GM19035 (cell line): ENCODE measurements at regions not wholly inside any gene's neighbourhood (a gene's known extent, or its start where the extent isn't known, plus 50 kb on each side); places are given as distances from the start of the nearest gene placed in this dataset.

Experiments used
- ATAC-seq: cut with Tn5 transposase; IDR thresholded peaks from one replicate; pipeline ENCODE4 v1.9.1; 2021; ENCODE audit not compliant: unreplicated experiment

- ATAC-seq = no peak
Measured at GRCh38 chr2:188119112-188119838, 172.4 kb upstream of the GULP1 start.

- ATAC-seq = no peak
Measured at GRCh38 chr2:188122985-188123384, 168.7 kb upstream of the GULP1 start.

DNA sequence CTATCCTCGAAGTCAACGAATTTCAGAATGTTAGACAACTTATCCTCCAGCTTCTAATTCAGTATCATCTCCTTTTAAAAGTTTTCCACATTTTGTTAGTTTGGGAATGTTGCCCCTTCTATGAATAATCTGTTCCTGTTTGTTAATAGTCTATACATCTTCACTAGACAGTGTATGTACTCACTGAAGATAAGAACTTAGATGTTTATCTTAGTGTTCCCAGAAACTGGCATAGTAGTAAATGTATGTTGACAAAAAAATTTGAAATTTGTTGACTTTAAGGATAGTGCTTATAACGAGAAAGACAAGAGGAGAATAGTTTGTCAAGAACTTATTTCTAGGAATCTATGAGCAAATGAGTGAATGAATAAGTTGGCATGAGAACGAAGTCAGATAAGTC, 162.0 kb upstream of the GULP1 start:
- ATAC-seq = no peak

DNA sequence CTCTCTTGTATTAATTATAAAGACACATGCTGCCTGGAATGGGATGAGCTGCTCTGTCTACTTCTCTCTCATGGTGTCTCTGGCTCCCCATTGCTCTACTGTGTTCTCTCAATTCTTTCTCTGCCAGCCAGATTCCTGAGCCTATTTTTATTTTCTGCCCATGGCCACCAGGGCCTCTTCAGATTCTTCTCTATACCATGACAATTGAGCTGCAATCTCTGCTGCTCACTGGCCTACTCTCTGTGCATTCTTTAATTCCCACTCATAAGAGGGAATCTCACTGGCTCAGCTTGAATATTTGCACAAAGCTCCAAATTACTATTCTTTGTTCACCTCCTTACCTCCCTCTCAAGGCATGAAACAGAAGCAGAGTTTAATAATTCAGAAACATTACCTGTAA, 161.4 kb upstream of the GULP1 start:
- no peak for ATAC-seq

DNA sequence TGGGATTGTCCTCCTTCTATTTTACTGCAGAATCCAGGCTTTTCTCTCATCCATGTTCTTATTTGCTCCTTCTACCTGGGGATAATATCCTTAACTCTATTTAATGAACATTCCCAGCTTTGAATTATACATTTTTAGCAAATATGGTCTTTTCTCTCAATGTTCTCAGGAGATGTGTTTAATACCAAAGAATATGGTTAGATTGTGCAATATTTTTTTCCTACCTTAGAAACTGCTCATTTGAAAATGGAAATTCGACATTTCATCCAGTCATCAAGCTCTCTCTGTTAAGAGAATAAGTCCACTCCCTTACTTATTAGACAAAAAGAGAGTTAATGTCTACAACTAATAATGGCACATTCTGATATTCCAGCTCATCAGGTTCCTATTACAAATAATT, 160.4 kb upstream of the GULP1 start:
- ATAC-seq = no peak

DNA sequence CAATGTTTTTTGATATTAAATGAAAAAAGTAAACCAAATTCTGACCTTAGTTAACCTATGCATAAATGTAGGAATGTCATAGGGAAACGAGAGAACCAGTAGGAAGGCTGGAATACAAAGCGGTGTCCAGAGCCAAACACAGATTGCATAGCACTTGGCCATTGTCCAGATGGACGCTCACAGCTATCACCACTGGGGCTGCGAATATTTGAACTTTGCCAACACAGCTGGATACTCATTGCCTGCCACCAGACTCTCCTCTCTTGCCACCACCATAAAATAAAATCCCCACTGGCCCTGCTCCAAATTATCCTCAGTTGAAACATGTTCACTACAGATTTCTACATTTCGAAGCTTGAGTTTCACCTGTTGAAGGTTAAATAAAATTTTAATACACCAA, 159.3 kb upstream of the GULP1 start:
- ATAC-seq = no peak

- no peak for ATAC-seq
Measured at GRCh38 chr2:188134241-188134640, 157.4 kb upstream of the GULP1 start.

GRCh38 chr2:188138313-188138712, 153.4 kb upstream of the GULP1 start:
- ATAC-seq = no peak

- ATAC-seq = no peak
Measured at GRCh38 chr2:188142088-188142487, 149.6 kb upstream of the GULP1 start.

DNA sequence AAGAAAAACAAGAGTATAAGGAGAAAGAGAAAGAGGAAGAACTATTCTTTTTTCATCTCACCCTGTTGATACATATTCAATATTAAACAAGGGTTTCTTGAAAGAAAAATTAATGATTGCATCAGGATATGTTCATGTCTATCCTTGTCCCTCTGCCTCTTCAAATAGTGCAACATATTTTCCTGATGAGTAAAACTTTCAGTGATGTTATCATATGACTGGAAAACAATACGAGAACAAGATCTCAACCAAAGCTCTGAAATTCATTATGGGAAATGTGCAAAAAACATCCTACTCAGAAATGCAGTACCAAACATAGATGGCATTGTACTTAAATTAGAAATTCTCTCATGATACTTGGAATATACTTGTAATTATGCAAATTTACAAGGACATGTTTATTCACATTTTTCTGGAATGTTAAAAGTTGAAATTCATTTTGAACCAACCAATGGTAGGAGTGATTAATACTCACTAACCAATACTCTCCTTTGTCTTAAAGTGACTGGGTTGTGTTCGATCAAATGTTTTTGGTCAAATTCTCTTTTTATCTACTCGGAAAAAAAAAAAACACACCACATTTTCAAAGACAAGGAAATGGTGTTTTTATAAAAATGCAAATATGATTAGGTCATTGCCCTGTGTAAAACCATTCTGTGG, 148.9 kb upstream of the GULP1 start:
- ATAC-seq = no peak

- ATAC-seq = no peak
Measured at GRCh38 chr2:188145885-188146284, 145.8 kb upstream of the GULP1 start.

- no peak for ATAC-seq
Measured at GRCh38 chr2:188146888-188147287, 144.8 kb upstream of the GULP1 start.

DNA sequence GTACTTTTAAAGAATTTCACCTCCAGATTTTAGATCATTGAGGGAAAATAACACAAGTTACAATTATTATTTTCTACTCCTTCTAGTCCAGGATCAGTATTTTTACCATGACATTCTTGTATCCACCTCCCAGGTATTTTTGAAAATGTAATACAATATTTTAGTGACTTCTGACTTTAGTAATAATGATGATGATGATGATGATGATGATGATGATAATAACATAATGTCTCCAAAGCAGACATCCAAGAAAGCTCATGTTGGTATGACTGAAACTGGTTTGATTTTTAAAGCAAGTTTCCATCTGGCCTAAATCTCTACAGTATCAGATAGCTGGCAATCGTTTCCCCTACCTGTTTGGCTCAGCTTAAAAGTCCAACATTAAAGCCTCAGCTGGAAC, 140.0 kb upstream of the GULP1 start:
- no peak for ATAC-seq

DNA sequence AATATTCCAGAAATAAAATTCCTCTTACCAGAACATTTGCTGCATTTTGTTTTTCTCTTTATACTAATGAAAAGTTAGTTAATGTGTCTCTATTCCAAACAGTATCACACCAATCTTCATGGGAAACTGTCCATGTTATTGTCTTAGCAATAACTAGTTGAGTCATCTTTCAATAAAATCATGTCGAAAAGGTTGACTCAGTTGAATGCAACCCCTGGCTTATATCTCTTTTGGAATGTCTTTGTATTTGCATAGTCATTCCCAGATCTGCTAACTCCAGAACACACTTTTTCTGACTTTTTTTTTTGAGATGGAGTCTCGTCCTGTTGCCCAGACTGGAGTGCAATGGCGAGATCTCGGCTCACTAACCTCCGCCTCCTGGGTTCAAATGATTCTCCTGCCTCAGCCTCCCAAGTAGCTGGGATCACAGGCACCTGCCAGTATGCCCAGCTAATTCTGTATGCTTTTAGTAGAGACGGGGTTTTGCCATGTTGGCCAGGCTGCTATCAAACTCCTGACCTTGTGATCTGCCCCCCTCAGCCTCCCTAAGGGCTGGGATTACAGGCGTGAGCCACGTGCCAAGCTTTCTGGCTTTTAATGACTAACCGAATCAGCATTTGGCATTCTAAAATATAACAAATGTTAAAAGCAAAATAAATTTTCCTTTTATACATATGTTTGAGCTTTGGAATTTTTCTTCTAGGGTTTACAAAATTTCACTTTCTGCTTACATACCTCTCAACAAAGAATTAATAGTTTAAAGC, 133.2 kb upstream of the GULP1 start:
- no peak for ATAC-seq

GRCh38 chr2:188159484-188159883, 132.2 kb upstream of the GULP1 start:
- no peak for ATAC-seq

DNA sequence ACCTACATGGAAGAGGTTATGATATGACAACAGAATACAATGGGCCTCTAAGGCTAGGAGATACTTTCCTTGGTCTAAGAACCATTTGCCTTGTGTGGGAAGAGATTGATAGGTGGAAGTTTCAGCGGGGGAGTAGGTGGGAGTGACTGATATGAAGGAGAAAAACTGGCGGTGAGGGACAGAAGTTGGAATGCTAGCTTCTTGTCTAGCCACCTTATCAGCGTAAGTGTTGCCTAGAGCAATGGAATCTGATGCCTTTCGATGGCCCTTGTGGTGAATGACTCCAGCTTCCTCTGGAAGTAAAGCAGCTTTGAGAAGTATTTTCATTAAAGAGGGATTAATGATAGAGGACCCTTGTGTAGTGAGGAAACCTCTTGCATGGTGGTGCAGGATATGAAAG, 121.3 kb upstream of the GULP1 start:
- ATAC-seq = no peak

DNA sequence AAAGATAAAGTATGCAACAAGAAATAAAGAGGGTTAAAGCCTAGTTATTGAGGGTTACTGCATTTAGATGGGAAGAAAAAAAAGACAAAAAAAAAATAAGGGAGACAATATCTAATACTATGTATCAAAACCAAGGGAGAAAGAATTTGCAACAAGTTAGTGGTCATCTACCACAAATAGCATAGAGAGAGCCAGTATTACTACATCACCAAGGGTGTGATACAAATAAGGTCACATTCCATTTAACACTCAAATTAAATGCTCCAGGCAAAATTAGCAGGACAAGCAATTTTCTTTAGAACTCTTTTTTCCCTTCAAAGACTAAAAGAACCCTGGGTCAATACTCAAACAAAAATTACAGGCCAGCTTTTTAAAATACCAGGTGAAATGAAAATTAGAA, 115.1 kb upstream of the GULP1 start:
- ATAC-seq = no peak

DNA sequence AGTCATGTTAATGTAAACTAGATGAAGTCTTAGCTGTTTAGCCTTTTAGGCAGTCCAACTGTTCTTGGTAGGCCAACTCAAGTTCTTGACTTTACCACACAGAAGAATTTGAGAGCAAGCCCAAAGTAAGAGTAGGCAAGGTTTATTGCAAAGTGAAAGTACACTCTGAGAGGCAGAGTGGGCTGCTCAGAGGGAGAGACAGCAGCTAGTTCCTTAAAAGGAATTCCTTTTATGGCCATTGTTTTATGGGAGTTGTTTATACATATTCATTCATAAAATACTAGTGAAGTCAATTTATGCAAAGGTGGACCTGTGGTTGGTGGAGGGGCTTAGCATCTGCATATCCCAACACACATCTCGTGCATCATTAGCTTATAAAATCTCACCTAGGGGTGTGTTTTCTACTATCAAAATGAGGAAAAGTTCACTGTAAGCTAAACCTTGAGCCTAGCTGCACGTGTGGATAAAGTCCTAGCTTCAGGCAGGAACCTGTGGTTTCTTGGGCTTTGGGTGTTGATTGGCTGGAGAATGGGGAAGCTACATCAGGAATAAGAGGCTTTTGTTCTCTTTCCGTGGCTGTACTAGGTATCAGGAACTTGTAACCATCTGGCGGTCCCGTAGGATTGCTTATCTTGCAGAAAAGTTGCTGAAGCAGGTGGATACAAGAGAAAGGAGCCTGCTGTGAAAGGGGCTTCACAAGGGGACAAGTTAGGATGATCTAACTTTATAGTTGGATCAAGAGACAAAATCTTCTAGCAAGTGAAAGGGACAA, 110.4 kb upstream of the GULP1 start:
- ATAC-seq = no peak

DNA sequence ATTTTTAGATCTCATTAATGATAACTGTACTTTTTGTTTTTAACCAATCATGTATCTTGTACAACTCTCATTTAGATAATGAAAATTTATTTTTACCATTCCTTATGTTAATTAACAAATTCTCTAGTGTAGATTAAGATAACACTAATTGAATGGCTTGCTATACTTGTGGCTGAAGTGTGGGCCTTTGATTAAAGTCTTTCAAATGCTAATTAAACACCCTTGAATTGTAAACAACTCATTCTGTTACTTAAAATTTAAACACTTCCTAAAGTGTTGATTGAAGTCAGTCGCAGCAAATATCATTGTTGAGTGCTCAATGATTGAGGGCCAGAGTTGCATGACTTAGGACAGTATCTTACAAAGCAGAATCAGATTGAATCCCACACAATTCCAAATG, 109.8 kb upstream of the GULP1 start:
- no peak for ATAC-seq

DNA sequence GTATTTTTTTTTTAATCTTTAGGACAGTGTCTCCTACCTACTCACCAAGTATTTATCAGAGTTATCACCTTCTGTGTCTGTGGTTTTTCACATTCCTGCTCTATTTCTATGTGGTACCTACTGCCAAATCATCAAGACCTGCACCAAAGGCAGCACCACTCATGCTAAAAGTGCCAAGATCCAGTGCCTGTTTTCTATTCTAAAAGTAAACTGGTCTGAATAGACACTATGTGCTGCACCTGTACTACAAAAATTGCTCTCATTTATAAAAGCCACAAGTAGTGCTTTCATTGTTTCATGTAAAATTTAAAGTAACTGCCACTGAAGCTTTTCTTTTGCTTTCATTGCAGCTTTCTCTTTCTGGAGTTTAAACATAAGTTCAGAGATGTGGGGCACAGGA, 103.9 kb upstream of the GULP1 start:
- no peak for ATAC-seq

DNA sequence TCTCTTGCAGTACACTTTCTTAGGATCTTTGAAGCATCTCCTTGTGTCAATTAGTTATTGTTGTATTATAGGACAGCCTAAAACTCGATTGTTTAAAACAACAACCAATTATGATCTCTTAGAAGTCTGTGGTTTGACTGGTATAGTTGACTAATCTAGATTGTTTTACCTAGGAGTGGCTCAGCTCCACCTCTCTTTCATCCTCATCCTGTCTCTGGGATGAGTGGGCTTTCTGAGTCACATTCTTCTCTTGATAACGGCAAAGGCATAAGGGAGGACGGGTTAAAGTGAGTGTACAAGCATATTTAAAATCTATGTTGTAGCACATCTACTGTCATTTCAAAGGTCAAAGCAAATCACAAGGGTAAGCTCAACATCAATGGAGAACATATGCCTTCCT, 102.3 kb upstream of the GULP1 start:
- no peak for ATAC-seq
